HG03342 (cell line): ENCODE measurements at regions not wholly inside any gene's neighbourhood (a gene's known extent, or its start where the extent isn't known, plus 50 kb on each side); places are given as distances from the start of the nearest gene placed in this dataset.

Experiments
- ATAC-seq: cut with Tn5 transposase; IDR thresholded peaks from one replicate; pipeline ENCODE4 v1.9.1; 2021; ENCODE audit warnings: mild to moderate bottlenecking, moderate library complexity; ENCODE audit not compliant: unreplicated experiment

- no peak for ATAC-seq
These were observed 417.0 kb downstream of the TYW1 start for GRCh38 chr7:67413670-67414069.

GRCh38 chr7:67414858-67415257, 418.2 kb downstream of the TYW1 start:
- ATAC-seq, result no peak

DNA sequence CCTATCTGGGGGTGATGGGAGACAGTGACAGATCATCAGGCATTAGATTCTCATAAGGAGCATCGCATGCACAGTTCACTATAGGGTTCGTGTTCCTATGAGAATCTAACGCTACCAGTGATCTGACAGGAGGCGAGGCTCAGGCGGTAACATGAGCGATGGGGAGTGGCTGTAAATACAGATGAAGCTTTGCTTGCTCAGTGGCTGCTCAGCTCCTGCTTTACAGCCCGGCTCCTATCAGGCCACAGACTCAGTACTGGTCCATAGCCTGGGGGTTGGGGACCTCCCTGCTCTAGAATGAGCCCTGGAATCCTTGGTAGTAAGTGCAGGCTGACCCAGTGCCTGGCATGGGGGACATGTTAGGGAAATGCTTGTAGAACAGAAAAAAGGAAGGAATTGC, 426.0 kb downstream of the TYW1 start:
- no peak for ATAC-seq

- ATAC-seq, result no peak
These were observed 426.4 kb downstream of the TYW1 start for GRCh38 chr7:67423065-67423464.

- ATAC-seq, result no peak
These were observed 430.0 kb downstream of the TYW1 start for GRCh38 chr7:67426654-67427053.

DNA sequence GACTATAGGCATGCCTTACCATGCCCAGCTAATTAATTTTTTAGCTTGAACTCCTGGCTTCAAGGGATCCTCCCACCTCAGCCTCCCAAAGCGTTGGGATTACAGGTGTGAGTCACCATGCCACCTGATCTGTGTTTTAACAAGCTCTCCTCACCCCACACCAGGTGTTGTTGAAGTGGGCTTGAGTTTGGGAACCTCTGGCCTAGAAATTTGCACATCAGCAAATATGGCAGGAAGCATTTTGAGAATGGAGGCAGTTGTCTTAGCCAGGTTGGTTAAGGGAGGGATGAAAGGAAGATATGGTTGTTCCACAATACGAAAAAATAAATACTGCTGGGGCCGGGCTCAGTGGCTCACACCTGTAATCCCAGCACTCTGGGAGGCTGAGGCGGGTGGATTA, 433.1 kb downstream of the TYW1 start:
- no peak for ATAC-seq

DNA sequence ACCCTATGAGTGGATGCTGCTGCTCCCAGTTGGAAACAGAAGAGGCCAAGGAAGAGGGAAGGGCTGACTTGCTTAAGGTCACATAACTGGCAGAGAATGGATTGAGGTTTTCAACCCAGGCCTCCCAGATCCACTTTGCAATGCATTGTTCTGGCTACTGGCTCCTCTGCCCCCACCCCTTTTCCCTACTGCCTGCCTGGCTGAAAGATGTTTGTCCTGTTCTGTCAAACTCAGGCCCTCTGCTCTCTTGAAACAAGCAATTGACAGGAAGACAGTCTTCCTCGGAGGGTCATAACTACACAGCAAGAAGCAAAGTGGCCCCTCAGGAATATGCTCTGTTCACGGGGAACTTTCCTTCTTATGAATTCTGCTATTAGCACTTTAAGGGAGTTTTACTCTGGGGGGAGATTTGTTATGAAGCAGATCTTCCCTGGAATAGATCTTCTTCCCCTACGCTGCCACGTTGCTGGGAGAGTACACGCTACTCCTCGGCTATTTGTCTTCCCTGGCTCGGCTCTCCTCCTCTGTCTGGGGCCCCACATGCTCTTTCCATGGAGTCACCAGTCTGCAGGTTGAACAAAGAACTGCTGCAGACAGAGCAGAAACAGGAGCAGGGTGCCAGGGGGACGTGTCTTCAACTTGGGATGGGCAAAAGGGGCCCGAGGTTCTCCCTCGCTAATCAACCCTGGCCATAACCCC, 436.1 kb downstream of the TYW1 start:
- no peak for ATAC-seq

DNA sequence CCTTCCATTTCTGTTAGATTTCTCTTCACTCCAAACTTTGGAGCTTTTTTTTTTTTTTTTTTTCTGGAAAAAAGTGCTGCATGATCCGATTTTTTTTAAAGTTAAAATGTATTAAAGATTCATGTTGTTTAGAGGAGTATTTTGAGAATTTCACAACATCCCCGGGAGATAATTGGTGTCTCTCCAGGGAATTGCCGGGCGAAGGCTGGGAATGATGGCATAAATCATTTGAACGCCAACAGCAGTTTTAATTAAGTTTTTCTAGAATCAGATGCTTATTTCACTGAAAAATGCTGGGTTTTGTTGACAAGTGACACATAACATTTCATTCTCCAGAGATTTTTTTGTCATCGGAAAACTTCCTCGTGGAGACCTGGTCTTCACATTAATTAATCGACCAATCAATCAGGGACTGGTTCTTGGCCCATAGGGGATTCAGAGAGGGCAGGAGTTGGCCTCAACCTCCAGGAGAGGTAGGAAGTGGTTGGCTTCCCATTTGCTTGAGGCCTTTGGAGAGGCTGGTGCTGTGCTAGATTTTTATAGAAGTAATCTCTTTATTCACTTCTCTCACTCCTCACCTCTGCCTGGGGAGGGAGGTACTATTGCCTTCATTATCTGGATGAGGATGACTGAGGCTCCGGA, 439.4 kb downstream of the TYW1 start:
- ATAC-seq, result no peak

DNA sequence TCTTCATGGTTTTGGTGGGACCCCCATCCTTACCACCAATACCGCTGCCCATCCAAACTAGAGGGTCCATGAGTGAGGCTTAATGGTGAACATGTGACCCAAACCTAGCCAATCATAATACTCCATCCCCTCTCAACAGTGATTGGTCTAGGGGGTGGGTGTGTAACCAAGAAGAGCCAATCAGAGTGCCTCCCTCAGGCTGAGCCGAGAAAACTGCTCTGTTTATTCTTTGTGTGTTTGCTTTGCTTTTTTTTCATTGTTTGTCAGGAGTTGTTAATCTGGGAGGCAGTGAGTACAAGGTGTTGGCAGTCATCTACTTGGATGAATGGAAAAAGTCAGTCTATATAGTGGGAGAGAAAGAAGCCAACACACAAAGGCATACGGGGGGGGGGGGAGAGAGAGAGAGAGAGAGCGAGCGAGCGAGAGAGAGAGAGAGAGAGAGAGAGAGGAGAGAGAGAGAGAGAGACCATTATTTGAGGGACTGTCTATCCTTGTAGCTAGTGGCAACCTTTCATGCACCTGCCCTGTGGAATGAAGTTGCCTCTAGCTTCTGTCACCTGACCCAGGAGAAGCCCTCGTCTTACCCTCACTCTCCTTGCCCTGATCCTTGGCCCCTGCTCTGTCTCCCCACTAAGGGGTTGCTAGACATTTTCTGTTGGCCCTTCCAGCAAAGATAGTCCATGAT, 441.7 kb downstream of the TYW1 start:
- no peak for ATAC-seq

DNA sequence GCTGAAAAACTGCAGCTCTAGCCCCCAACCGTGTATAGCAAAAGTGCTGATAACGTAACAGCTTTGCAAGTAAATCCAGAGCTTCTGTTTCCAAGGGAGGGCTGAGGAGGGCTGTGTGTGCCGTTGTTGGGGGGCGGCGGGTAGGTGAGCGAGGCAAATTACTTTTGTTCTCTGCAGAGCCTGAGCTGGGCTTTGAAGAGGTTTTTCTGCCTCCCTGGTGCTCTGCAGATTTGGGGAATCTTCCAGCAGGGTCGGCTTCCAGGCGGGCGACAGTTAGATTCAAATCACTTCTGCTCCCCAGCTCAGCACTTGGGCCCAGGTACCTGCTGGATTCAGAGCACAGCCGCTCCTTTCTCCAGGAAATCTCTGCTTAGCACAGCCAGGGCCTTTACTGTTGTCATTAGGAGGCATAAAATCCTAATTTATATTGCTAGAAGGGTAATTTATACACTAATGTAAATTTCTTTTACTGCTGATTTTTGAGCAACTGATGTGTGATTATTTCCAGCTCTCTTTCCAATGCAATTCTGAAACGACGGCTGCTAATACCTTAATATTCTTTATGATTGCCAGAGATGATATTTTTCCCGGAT, 442.4 kb downstream of the TYW1 start:
- no peak for ATAC-seq

DNA sequence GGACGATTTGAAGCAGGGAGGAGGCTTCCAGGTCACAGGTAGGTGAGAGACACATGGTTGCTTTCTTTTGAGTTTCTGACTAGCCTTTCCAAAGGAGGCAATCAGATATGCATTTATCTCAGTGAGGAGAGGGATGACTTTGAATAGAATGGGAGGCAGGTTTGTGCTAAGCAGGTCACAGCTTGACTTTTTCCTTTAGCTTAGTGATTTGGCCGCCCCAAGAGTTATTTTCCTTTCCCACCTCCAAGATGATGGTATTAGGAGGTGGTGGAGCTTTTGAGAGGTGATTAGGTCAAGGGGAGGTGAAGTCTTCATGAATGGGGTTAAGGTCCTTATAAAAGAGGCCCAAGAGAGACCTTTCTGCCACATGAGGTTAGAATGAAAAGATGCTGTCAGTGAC, 443.7 kb downstream of the TYW1 start:
- no peak for ATAC-seq

DNA sequence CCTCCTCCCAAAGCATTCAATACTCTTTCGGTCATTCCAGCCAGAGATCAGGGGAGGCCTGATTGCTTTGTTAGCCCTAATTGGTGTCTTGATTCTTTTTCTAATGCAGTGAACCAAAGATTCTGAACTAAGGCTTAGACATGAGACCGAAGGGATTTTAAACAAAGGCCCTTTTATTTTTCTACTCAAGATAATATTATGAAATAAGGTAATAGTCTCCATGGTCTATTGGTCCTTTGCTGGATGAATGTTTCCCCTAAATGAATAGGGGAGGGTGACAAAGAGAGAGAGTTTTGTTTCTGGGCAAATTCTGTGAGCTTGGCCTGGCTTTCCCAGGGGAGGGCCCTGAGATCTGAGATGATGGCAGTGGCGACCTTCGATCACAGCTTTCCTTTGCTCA, 449.1 kb downstream of the TYW1 start:
- ATAC-seq, result no peak

DNA sequence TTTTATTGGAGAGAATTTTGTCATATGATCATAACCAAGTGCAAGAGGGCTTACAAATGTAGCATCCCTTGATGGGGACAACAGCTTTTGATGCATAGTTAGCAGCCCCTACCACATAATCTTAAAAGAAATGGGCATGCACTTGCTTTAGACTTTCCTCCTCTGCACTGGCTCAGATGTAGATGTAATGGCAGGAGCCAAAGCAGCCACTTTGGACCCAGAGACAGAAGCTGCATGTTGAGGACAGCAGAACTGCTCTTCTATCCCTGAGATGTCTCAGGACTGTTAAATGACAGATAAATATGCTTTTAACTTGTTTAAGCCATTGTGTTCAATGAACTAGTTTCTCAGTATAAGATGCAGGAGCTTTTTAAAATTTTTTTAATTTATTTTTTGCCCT, 450.7 kb downstream of the TYW1 start:
- no peak for ATAC-seq

DNA sequence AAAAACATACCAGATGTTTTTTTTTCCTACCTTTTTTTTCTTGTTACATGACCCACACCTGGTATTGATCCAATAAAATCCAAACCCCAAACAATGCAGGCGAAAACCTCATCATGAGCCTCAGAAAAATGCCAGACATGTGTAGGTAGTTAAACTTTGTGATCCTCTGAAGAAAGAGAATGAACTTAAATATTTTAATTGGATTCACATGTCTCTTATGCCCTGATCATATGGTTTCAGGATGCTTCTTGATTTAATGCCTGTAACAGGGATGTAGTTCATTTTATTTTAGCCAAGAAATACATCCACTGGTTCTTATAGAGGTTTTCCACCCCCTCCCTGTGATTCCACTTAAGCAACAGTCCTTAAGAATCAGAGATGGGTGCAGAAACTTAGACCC, 451.6 kb downstream of the TYW1 start:
- no peak for ATAC-seq

- no peak for ATAC-seq
These were observed 453.5 kb downstream of the TYW1 start for GRCh38 chr7:67450171-67450570.

DNA sequence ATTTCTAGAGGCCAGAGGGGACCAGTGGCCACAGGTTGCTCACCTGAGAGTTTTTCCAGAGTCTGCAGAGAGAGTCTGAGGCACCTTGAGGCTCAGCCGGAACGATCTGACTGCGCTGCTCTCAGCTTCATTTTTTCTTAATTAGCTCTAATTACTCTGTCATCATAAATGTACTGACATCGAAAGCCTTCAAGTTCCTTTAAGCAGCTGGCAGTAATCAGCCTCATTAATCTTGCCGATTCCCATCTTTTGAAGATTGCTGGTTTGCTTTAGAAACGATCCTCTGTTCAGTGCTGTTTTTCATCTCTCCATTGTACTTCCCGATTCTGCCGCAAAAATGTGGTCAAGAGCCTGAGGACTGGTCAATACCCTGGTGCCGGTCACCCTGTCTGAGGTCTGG, 454.7 kb downstream of the TYW1 start:
- no peak for ATAC-seq

DNA sequence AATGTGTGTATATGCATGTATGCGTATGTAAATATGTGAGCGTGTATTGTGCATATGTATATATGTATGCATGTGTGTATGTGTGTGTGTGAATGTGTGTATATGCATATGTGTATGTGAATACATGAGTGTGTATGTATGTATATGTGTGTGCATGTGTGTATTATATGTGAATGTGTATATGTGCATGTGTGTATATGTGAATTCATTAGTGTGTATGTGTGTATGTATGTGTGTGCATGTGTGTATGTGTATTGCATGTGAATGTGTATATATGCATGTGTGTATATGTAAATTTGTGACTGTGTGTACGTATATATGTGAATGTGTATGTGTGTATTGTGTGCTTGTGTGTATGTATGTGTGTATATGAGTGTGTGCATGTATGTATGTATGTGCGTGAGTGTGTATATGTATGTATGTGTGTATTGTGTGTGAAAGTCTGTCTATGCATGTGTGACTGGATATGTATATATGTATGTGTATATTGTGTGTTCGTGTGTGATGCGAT, 455.9 kb downstream of the TYW1 start:
- no peak for ATAC-seq

DNA sequence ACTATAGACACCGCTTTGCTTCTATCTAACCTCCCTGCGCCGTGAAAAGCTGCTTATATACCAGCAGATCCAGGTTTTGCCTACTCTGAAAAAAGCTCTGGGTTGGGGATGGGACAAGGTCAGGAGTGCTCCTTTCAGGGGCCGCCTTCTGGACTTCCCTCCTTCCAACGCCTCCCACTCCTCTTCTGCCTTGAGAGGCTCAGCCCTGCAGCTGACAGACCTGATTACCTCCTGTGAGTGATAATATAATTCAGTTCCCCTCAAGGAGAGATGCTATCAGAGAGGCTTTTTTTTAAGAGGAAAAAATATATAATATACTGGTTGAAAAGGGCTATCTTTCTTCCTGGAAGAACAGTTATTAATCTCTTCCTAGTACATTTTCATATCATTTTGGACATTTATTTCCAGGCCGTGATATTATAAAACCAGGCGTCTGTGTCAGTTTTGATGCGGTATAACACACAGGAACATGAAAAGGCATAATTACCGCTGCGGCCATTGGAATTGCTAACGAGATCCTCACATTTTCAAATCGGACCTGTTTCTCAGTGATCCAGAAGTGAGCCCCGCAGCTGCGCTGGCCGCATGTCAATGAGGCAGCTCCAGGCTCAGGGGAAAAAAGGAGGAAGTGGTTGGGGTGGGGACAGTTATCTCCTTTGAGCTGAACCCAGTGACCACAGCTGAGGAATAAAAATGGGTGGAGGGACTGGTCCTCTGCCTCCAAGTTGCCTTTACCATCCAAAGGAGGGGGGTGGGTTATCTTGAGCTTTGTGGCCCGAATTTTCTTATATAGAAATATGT, 457.1 kb downstream of the TYW1 start:
- ATAC-seq, result no peak

DNA sequence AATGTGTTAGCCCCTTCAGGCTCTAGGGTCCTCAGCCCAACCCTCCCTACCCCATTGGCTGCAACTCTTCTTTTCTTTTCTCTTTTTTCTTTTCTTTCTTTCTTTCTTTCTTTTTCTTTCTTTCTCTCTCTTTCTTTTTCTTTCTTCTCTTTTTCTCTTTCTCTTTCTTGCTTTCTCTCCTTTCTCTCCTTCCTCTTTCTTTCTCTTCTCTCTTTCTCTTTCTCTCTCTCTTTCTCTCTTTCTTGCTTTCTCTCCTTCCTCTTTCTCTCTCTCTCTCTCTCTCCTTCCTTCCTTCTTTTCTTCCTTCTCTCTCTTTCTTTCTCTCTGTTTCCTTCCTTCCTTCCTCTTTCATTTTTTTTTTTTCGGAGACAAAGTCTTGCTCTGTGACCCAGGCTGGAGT, 458.9 kb downstream of the TYW1 start:
- no peak for ATAC-seq

- no peak for ATAC-seq
These were observed 466.2 kb downstream of the TYW1 start for GRCh38 chr7:67462781-67463191.

DNA sequence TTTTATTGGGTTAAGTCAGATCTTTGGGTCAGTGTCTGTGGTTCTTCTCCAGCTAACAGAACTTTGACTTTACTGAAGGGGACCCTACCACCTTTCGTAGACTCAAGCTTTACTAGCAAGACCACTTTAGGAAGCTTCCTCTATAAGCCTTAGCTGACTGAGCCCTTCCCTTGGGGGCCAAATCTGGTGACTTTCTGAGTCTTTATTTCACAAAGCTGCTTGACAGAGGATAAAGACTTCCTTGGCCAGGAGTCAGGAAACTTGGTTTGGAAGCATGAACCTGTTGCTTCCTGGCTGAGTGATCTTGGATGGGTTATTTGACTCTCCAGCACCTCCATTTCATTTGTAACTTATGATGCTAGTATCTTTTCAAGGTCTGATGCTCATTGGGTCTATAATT, 466.7 kb downstream of the TYW1 start:
- ATAC-seq, result no peak
